ENCODE measurements at regions not wholly inside any gene's neighbourhood (a gene's known extent, or its start where the extent isn't known, plus 50 kb on each side); places are given as distances from the start of the nearest gene placed in this dataset.

DNA sequence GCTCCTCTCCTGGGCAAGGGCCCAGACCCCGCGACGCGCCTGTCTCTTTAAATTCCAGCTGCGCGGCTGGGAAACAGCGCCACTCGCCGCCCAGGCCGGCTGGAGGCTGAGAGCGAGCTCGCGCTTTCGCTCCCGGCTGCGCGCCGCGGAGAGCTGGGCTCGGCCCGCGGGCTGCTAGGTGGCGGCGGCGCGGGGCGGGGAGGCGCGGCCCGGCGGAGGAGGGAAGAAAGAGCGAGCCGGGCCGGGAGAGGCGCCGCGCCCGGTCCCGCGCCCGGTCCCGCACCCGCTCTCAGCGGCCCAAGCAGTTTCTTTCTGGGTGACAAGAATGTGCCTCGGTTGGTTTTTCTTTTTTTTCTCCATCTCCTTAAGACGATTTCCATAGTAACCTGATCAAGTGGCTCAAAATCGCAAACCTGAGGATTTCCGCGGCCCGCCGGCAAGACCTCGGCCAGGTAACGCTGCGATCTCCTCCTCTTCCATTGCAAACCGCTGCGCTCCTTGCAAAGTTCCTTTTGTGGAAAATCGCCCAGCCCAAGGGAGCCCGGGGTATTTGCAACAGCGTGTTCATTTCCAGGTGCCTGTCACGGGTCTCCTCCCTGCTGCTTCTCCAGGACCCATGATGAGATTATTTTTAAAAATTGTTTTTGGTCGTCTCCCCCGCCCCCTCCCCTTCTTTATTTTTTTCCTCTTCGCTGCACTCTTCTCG lies 259.5 kb upstream of the E2F7 start:
- H3K4me3 ChIP-seq (ENCODE audit: low read length): peak overlapping the region; percentile 63
- DNase-seq: peak; percentile 91
- H3K27ac ChIP-seq (ENCODE audit: low read length): no peak overlapping the region
- under 1% methylated on average over 45 of the region's 64 CpGs for WGBS (ENCODE audit: insufficient coverage)
- H3K4me1 ChIP-seq (ENCODE audit: control insufficient read depth, insufficient read depth, low read length): peaks cover 5% of the 10 kb centered on the region
- no peaks in the 10 kb centered on the region for H3K9me3 ChIP-seq (replicated peaks; ENCODE audit: control insufficient read depth, low read depth, low read length)
- no peaks in the 10 kb centered on the region for H3K36me3 ChIP-seq (ENCODE audit: control insufficient read depth, insufficient read depth, low read length)
- peaks cover 16% of the 10 kb centered on the region for H3K27me3 ChIP-seq (ENCODE audit: control insufficient read depth, insufficient read depth, low read length)

DNA sequence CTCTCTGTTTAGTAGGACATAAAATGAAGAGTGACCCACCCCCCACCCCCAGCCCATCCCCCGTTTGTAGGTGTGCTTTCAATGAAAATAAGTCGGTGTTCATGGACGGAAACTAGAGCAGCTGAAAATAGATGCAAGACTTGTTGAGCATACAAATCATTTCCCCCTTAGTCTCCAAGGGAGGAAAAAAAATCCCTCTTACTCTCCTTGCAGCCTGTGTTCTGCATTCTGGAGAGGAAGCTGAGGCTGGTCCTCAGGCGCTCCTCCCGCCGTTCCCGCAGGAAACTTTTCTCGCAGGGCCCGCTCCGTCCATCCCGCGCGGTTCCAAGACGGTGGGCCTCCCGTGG lies 259.0 kb upstream of the E2F7 start:
- Histone ChIP-seq H3K4me1 (ENCODE audit: control insufficient read depth, insufficient read depth, low read length) (peaks cover 5% of the 10 kb centered on the region), H3K4me3 (ENCODE audit: low read length) (peak overlapping the region; percentile 51), H3K27ac (ENCODE audit: low read length) (no peak overlapping the region), H3K36me3 (ENCODE audit: control insufficient read depth, insufficient read depth, low read length) (no peaks in the 10 kb centered on the region), H3K27me3 (ENCODE audit: control insufficient read depth, insufficient read depth, low read length) (peaks cover 16% of the 10 kb centered on the region), H3K9me3 (replicated peaks; ENCODE audit: control insufficient read depth, low read depth, low read length) (no peaks in the 10 kb centered on the region)
- 0% methylated on average over 12 of the region's 15 CpGs for WGBS (ENCODE audit: insufficient coverage)
- DNase-seq: no peak

DNA sequence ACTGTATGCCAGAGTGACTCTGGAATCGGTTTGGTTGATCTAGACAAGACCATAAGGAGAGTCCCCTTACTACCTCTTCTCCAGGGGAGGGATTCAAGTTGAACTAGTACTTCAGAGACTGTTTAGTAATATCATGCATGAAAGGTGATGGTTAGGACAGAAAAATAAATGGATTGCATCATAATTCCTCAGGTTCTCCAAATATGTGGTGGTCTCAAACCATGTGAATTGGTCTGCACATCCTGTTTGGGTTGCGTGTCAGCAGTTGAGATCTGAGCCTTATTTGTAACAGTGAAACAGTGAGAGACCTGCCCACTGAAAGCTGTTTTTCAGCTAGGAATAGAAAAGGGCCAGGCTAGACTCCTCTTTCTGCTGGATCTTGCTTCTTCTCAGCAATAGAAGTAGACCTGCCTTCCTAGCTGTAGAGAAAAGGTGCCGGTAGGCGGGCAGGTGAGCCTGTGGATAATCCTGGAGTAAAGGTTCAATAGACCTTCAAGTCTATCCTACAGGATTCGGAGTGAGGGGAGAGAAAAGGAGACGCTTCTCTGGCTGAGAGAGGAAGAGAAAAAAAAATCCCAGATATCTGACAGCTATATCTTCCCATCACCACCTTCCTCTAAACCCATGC lies 258.5 kb upstream of the E2F7 start:
- Histone ChIP-seq H3K27ac (ENCODE audit: low read length) (no peak overlapping the region), H3K27me3 (ENCODE audit: control insufficient read depth, insufficient read depth, low read length) (peaks cover 16% of the 10 kb centered on the region), H3K9me3 (replicated peaks; ENCODE audit: control insufficient read depth, low read depth, low read length) (no peaks in the 10 kb centered on the region), H3K4me3 (ENCODE audit: low read length) (no peak overlapping the region), H3K4me1 (ENCODE audit: control insufficient read depth, insufficient read depth, low read length) (peaks cover 5% of the 10 kb centered on the region), H3K36me3 (ENCODE audit: control insufficient read depth, insufficient read depth, low read length) (no peaks in the 10 kb centered on the region)
- 78% methylated on average over 1 of the region's 6 CpGs for WGBS (ENCODE audit: insufficient coverage)
- DNase-seq: no peak

DNA sequence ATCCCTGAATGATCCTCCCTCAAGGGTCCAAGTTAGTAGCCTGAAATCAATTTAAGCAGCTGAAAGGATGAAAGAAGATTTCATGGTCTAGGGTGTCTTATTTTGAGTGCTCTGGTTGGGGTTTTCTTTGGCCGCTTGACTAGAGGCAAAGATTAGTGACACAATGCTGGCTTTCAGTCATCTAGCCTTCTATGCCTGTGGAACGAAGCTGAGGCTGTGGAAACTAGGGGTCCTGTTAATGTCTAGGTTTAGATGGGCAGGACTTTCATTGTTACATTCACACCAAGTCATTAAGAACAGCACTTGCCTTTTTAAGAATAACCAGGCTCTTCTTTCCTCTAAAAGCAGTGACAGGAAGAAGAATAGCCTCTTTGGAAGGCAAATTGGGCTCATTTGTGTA lies 253.8 kb upstream of the E2F7 start:
- no peak for DNase-seq
- no peak overlapping the region for H3K27ac ChIP-seq (ENCODE audit: low read length)

DNA sequence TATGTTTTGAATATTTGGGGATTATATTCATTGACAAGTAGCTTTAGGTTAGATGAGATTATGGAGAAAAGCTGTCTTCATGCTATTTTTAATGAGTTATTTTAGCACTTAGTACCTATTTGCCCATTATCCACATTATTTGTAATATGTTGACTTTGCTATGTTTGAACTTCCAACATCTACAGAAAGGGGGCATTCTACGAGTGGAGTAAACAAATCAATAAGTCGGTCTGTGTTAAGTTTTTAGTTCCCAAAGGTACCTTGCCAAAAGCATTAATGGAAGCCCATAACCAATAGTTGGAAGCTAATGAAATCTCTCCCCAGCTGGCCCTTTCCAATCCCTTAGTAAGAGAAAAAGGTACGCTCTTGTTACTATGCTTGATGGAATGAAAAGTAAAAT lies 250.0 kb upstream of the E2F7 start:
- H3K4me3 ChIP-seq (ENCODE audit: low read length): no peak overlapping the region
- no peaks in the 10 kb centered on the region for H3K27me3 ChIP-seq (ENCODE audit: control insufficient read depth, insufficient read depth, low read length)
- no peak overlapping the region for H3K27ac ChIP-seq (ENCODE audit: low read length)
- H3K9me3 ChIP-seq (replicated peaks; ENCODE audit: control insufficient read depth, low read depth, low read length): no peaks in the 10 kb centered on the region
- WGBS (ENCODE audit: insufficient coverage): no CpG with 5 or more reads among the region's 3 CpGs
- no peak for DNase-seq
- no peaks in the 10 kb centered on the region for H3K36me3 ChIP-seq (ENCODE audit: control insufficient read depth, insufficient read depth, low read length)
- H3K4me1 ChIP-seq (ENCODE audit: control insufficient read depth, insufficient read depth, low read length): no peaks in the 10 kb centered on the region

More for the DNA sequence above, 253.8 kb upstream of the E2F7 start:
- no peak overlapping the region for H3K4me3 ChIP-seq (ENCODE audit: low read length)
- no peaks in the 10 kb centered on the region for H3K9me3 ChIP-seq (replicated peaks; ENCODE audit: control insufficient read depth, low read depth, low read length)
- H3K36me3 ChIP-seq (ENCODE audit: control insufficient read depth, insufficient read depth, low read length): no peaks in the 10 kb centered on the region
- 80% methylated on average over 1 of the region's 2 CpGs for WGBS (ENCODE audit: insufficient coverage)
- H3K27me3 ChIP-seq (ENCODE audit: control insufficient read depth, insufficient read depth, low read length): no peaks in the 10 kb centered on the region
- peaks cover 2% of the 10 kb centered on the region for H3K4me1 ChIP-seq (ENCODE audit: control insufficient read depth, insufficient read depth, low read length)

DNA sequence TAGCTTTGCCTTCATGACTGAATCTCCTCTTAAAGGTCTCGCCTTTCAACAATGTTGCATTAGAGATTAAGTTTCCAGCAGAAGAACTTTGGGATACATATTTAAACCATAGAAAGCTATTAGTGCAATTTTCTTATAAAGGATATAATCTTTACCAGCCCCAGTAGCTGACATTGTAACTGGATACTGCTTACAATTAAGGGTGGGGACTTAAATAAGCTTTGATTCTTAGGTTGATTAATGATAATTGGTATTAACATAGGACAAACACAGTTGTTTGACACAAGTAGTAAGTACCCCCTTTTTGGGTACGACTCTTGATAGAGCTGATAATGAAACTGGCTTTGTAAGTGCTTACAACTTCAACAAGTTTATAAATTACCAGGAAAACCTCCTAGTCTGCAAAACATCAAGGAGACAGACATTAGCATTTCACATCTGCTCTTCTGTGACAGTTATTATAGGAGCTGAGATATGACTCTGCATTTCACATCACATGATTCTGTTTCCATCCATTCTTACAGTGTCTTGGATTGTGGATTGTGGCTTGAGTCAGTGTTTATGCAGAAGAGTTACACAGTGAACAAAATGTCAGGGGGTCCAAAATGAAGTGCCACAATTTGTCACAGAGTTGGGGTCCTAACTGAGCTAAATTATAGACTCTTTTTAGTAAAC lies 249.1 kb upstream of the E2F7 start:
- no CpG with 5 or more reads among the region's 2 CpGs for WGBS (ENCODE audit: insufficient coverage)
- H3K27me3 ChIP-seq (ENCODE audit: control insufficient read depth, insufficient read depth, low read length): no peaks in the 10 kb centered on the region
- no peaks in the 10 kb centered on the region for H3K36me3 ChIP-seq (ENCODE audit: control insufficient read depth, insufficient read depth, low read length)
- H3K9me3 ChIP-seq (replicated peaks; ENCODE audit: control insufficient read depth, low read depth, low read length): no peaks in the 10 kb centered on the region
- H3K4me3 ChIP-seq (ENCODE audit: low read length): no peak overlapping the region
- DNase-seq: no peak
- no peak overlapping the region for H3K27ac ChIP-seq (ENCODE audit: low read length)
- no peaks in the 10 kb centered on the region for H3K4me1 ChIP-seq (ENCODE audit: control insufficient read depth, insufficient read depth, low read length)

DNA sequence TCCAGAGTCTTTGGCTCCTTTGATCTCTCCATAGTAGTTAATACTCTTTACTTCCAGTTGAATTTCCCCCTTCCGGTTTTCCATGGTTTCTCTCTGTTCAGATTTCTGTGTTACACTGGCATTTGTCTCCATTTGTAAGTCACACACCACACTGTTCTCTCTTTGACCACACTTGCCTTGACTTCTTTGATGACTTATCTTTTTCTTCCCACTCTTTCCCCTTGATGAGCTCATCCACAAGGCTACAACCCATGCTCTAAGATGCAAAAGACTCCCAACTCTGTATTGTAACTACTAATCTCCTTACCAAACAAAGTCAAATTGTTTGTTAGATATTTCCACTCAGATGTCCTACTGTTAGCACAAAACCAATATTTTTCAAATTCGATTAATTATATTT lies 242.7 kb upstream of the E2F7 start:
- Histone ChIP-seq H3K4me1 (ENCODE audit: control insufficient read depth, insufficient read depth, low read length) (no peaks in the 10 kb centered on the region), H3K27me3 (ENCODE audit: control insufficient read depth, insufficient read depth, low read length) (no peaks in the 10 kb centered on the region), H3K9me3 (replicated peaks; ENCODE audit: control insufficient read depth, low read depth, low read length) (no peaks in the 10 kb centered on the region), H3K36me3 (ENCODE audit: control insufficient read depth, insufficient read depth, low read length) (no peaks in the 10 kb centered on the region), H3K27ac (ENCODE audit: low read length) (no peak overlapping the region), H3K4me3 (ENCODE audit: low read length) (no peak overlapping the region)
- DNase-seq: no peak
- 57% methylated on average over 1 of the region's 2 CpGs for WGBS (ENCODE audit: insufficient coverage)

DNA sequence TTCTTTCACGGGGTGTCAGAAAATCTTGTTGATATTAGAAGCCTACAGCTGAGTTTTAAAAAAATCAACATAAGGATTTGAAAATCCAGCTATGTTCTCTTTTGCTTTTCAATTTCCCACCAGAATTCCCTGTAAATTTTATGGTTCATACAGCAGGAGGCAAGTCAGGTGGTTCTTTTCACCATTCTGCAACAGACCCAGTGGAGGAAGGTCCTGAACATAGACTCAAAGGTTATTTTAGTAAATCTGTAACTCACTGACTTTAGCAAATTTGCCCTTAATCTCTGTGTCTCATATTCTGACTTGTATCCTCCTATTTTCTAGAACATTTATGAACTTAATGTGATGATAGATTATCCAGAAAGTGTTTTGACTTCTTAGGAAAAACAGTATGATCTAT lies 235.4 kb upstream of the E2F7 start:
- WGBS (ENCODE audit: insufficient coverage): no CpG with 5 or more reads among the region's 1 CpG
- no peak for DNase-seq
- no peak overlapping the region for H3K4me3 ChIP-seq (ENCODE audit: low read length)
- H3K27ac ChIP-seq (ENCODE audit: low read length): no peak overlapping the region
- no peaks in the 10 kb centered on the region for H3K4me1 ChIP-seq (ENCODE audit: control insufficient read depth, insufficient read depth, low read length)
- H3K36me3 ChIP-seq (ENCODE audit: control insufficient read depth, insufficient read depth, low read length): no peaks in the 10 kb centered on the region
- H3K27me3 ChIP-seq (ENCODE audit: control insufficient read depth, insufficient read depth, low read length): no peaks in the 10 kb centered on the region
- H3K9me3 ChIP-seq (replicated peaks; ENCODE audit: control insufficient read depth, low read depth, low read length): no peaks in the 10 kb centered on the region

DNA sequence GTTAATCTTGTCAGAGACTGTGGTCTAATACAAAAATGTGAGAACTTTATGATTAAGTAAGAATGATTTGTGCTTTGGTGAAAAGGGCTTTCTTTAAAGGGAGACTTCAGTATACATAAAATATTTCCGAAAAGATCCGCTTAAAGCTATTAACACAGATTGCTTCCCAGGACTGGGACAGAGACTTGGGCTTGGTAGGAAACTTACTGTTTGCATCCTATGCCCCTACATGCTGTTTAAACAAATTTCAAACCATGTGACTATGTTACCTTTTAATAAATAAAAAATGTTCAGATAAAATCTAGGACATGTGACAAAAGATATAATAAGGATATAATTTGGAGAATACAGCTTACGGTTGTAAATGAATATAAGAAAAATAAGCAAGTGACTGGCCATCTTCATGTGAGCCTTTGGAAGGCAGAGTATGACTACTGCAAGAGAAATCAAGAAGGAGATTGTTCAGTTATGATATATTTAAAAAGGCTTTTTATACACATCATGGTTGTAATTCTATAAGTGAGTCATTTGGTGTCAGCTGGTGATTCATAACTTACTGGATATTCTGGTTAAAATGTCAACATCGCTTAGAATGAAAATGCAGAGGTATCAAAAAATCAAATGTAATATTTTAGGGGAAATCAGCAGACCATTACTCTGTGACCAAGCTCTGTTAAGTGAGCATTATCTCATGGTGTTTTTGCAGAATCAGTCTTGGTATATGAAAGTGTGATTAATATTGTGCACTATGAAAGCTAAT lies 234.7 kb upstream of the E2F7 start:
- no peak overlapping the region for H3K4me3 ChIP-seq (ENCODE audit: low read length)
- 80% methylated on average over 1 of the region's 4 CpGs for WGBS (ENCODE audit: insufficient coverage)
- H3K27ac ChIP-seq (ENCODE audit: low read length): no peak overlapping the region
- no peaks in the 10 kb centered on the region for H3K27me3 ChIP-seq (ENCODE audit: control insufficient read depth, insufficient read depth, low read length)
- DNase-seq: no peak
- no peaks in the 10 kb centered on the region for H3K36me3 ChIP-seq (ENCODE audit: control insufficient read depth, insufficient read depth, low read length)
- no peaks in the 10 kb centered on the region for H3K9me3 ChIP-seq (replicated peaks; ENCODE audit: control insufficient read depth, low read depth, low read length)
- no peaks in the 10 kb centered on the region for H3K4me1 ChIP-seq (ENCODE audit: control insufficient read depth, insufficient read depth, low read length)

DNA sequence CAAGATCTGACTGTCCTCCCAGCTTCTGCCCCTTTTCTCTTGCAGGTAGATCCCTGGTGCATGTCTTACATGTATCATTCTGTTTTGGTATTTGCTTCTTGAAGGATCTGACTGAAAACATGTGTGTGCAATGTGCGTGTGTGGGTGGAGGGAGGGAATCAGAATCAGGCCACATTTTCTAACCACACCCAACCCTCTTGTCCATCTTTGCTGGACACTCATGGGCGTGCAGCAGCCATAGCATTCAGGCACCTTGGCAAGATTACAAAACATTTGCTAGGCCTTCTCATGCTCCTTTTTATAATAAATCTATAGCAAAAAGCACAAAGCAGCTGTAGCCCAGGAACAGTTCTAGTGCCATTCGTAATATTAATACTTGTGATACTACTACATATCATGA lies 233.6 kb upstream of the E2F7 start:
- Histone ChIP-seq H3K9me3 (replicated peaks; ENCODE audit: control insufficient read depth, low read depth, low read length) (no peaks in the 10 kb centered on the region), H3K27ac (ENCODE audit: low read length) (no peak overlapping the region), H3K27me3 (ENCODE audit: control insufficient read depth, insufficient read depth, low read length) (no peaks in the 10 kb centered on the region), H3K4me3 (ENCODE audit: low read length) (no peak overlapping the region), H3K36me3 (ENCODE audit: control insufficient read depth, insufficient read depth, low read length) (no peaks in the 10 kb centered on the region), H3K4me1 (ENCODE audit: control insufficient read depth, insufficient read depth, low read length) (no peaks in the 10 kb centered on the region)
- WGBS (ENCODE audit: insufficient coverage): 83% methylated on average over 1 of the region's 3 CpGs
- DNase-seq: peak; percentile 27

Data from muscle of leg (tissue), 3 donors.